GM19328 (cell line): ENCODE measurements at regions not wholly inside any gene's neighbourhood (a gene's known extent, or its start where the extent isn't known, plus 50 kb on each side); places are given as distances from the start of the nearest gene placed in this dataset.

Source experiments
- ATAC-seq: cut with Tn5 transposase; IDR thresholded peaks from one replicate; pipeline ENCODE4 v1.9.1; 2021; ENCODE audit warnings: mild to moderate bottlenecking, moderate library complexity; ENCODE audit not compliant: unreplicated experiment

- ATAC-seq: no peak
Observed at GRCh38 chr14:51307551-51307950, 67.5 kb downstream of the TMX1 start.

DNA sequence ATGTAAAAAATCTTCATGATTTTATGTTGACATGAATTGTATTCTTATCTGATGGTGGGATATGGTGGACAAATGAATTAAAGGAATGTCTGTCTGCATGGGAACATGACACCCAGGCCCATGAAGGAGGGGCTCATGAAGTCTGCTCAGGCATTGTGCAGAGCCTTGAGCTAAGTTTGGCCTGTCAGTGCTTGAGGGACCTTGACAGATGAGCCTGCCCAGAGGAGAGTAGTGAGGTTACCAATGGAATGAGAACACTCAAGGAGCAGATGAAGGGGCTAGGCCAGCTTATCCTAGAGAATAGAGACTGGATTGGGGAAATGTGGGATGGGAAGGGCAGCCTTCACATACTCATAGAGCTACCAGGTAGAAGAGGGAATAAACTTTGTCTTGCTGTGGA lies 68.8 kb downstream of the TMX1 start:
- ATAC-seq: no peak

DNA sequence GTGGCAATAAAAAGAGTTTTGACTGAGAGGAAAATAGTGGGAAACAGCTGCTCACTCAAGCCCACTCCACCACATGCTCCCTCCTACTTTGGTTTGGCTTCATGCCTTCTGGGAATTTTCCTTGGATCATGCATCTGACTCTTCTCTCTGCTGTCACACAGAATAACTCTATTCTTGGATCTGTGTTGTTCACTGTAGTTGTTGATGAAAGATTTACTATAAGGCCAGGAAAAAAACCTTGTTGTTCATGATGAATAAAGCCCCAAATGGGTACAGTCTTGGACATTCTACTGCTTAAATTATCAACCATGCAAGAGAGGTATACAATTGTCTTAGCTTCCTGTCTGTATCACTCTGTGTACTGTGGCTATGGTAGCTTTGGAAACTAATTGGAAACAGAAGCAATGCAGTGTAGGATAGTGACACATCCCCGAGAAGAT lies 70.5 kb downstream of the TMX1 start:
- ATAC-seq: no peak

DNA sequence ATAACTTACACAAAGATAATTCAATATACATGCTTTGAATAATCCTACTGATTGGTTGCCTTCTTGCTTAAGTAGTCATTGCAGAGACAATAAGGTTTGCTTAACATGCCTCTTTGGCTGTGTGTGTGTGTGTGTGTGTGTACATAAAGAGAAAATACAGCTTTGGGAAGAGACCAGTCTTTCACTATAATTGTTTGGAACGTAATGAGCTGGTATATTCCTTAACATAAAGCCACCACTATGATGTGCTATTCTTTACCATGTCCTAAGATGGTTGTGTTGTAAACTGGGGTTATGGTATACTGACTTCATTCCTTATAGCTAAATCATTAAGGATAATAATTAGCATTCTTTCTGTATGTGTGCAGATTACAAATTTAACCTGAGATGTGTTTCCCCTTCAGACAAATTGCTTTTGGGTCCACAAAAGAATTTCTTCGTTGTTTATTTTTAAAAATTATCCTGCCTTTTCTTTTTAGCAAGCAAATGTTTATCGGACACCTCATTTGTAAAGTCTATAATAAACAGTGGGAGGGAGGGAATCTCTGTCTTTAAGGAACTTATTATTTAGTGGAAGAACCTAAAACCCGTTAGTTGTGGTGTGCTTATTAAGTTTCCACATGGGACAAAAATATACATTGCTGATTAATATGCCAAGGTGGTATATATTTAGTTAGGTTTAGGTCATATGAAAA lies 74.4 kb downstream of the TMX1 start:
- ATAC-seq: no peak

DNA sequence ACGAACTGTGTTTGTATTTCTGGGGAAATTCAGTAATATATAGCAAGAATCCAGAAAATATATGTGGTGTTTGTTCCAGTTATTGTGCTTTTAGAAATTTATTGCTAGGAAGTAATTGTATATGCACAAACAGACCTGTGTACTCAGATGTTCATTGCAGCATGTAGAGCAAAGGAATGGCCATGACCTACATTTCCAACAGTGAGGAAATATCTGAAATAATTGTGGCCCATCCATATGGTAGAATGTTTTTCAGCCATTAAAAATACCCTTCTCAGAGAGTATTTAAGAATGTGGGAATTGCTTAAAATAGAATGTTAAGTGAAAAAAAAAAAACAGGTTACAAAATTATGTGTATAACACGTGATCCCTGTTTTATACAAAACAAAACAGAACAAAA lies 77.3 kb downstream of the TMX1 start:
- ATAC-seq: no peak

- no peak for ATAC-seq
Observed at GRCh38 chr14:51318813-51319597, 79.0 kb downstream of the TMX1 start.

DNA sequence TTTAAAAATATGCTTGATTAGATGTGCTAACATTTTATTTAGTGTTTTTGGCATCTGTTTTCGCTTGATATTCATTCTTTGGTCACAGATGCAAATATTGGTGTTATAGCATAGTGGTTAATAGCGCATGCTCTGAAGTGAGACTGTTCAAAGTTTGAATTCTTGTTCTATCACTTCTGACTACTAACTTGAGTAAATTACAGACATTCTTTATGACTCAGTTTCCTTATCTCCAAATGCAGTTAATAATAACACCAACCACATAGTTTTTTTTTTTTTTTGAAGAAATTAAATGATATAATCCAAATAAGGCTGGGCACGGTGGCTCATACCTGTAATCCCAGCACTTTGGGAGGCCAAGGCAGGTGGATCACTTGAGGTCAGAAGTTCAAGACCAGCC lies 81.0 kb downstream of the TMX1 start:
- no peak for ATAC-seq

DNA sequence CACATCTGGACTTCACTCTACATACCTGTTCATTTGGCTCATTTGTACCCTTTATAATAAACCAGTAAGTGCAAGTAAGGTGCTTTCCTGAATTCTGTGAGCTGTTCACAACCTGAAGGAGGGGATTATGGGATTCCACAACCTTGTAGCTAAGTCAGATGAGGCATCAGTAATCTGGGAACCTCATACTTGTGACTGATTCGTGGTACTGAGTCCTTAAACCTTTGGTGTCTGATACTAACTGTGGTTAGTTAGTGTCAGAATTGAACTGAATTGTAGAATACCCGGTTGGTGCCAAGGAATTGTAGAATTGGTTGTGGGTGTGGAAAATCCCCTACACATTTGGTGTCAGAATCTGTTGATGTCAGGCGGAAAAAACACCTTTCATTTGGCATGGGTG lies 83.4 kb downstream of the TMX1 start:
- ATAC-seq: no peak

DNA sequence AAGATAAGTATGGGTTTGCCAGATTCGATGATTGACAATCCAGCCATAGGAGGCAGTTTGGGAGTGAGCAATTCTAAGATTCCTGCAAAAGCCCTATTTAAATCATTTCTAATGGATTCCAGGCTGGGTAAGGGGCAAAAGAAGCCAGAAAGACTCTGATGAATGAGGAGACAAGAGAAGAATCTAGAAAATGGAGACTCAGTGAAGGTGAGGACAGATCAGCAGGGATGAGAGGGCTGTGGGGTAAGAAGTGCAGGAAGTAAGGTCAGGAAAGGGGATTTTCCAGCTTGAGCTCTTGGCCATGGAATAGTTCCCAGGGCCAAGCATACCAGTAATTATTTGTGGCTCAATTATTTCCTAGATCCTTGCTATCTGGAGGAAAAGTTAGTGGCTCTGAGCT lies 87.3 kb downstream of the TMX1 start:
- no peak for ATAC-seq

DNA sequence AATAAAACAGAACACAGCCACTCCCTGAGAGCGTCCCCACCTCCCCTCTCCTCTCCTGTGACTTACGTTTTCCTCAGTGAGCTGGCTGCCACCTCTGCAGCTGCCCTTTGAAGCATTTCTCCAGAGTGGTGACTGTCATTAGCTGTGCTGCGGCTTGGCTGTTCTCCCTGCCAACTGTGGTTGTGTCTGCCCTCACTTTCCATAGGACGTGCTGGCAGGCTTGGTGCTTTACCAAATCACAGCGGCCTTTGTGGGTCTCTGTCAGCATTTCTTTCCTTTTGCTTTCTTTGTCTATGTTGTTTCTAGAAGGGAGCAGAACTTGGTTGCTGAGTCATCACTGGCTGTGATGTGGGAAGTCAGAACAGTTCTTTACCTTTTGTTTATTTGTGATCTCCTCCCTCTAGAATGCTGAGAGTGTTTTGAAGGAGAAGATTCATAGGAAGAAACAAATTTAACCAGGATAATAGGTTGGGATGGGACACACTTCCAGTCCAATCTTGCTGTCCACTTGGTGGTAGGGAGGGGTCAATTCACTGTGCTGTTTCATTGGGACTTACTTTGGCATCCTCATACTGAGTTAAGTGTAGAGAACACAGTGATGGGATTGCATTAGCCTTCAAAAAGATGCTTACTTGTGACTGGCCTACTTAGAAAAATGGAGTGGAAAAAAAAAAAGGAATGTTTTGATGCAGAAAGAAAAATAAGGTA lies 88.2 kb downstream of the TMX1 start:
- ATAC-seq: no peak

DNA sequence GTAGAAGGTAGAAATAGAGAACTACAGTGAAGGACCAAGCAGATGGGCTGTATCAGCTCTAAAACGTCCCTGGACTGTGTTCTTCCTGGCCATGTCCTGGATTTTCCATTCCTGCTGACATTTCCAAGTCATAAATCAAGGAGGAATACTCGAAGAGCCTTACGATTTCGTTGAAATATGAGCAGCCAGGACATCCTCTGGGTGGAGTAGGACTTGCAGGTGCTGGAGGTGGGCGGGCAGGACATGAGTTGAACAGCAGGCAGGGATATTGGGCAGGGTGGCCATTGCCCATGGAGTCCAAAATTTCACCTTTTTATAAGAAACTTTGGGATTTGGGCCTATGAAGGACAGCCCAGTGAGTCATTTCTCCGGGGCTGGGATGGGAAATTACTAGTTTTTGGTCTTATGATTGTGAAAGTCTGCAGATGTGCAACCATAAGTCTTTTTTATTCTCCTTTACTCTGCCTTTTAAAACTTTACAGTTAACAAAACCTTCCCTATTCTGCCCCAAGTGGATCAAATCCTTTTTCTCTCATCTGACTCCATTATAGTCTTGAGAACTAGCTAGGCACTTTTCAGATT lies 88.8 kb downstream of the TMX1 start:
- ATAC-seq: no peak

GRCh38 chr14:51331486-51332367 lies 91.7 kb downstream of the TMX1 start:
- ATAC-seq: no peak

DNA sequence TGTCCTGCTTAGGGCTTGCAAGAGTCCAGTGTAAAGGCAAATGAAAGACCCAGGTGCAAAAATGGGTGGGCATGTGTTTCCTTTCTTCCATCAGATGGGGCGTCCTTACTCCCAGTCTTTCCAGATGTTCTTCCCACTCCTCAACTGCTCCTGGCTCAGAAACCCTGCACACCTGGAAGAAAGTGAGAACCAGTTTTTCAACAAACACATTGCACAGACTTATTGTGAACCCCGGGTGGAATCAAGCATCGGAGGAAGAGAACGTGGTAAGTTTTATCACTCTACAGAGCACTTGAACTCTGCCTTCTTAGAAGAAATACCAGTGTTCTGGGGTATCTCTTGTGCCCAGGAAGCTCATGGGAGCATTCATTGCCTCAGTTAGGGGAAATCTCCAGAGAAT lies 93.3 kb downstream of the TMX1 start:
- ATAC-seq: no peak

GRCh38 chr14:51333901-51334521 lies 94.0 kb downstream of the TMX1 start:
- no peak for ATAC-seq

GRCh38 chr14:51334566-51334965 lies 94.5 kb downstream of the TMX1 start:
- no peak for ATAC-seq

GRCh38 chr14:51335531-51335930 lies 95.5 kb downstream of the TMX1 start:
- no peak for ATAC-seq

DNA sequence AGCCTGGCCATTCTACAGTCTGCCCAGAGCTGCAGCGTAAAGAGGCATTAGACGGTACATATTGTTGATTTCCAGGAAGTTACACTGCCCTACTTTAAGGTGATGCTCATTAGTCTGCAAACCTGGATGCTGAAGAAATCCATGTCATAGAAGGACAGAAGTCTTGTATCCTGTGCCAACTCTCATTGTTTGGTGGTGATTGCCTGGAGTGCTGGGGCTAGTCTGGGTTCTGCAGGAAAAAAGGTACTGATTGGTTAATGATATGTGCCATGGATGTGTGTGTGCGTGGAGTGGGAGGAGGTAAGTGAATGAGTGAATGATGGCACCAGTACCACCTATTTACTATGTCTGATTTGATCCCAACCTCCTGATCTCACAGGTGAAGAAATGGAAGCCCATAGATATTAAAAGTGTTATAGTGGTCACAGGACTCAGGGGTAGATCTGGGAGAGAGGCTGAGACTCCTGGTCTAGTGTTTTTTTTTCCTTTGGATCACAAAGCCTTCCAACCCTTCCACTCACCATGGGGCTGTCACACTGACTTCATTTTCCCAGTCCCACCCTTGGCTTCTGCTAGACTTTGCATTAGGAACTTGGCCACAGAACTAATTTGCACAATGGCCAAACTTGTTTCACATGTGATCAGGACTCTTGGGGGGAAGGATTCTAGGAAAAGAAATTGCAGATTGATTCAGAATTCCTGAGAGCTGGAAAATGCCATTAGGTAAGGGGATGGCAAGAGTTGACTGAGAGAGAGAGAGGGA lies 96.1 kb downstream of the TMX1 start:
- ATAC-seq: no peak

DNA sequence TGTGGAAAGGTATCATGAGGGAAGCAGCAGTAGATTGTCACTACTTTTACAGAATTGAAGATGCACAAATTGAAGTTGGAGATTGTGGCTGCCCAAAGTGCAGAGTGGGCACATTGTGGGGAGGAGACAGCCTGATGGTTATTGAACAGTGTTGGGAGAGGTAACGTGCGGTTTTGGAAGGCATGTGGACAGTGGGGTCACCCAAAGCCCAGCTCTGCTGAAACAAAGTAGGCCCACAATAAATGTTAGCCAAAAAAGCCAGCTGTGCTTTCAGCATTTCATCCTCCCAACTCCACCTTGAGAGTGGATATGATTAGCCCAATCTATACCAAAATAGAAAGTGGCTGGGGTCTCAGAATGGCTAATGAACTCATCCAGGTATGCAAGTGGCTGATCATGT lies 96.7 kb downstream of the TMX1 start:
- ATAC-seq: no peak

DNA sequence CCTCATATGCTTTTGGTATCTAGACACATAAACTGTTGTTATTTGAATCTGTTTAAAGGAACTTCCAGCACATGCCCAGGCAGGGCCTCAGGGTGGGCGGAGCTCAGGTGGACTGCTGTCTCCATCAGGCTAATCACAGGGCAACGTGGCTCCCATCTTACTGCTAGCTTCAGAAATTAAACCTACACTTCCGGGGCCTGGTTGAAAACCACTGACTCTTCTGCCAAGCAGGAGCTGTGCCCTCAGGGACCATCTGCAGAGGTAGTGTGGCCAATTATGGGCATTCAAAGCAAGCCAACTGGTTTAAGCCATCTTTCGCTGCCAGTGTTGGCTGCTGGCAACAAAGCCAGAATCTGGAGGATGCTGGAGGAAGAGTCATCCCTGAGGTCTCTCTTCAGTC lies 97.5 kb downstream of the TMX1 start:
- ATAC-seq: no peak
